PFSK-1 (cell line): ENCODE measurements at regions not wholly inside any gene's neighbourhood (a gene's known extent, or its start where the extent isn't known, plus 50 kb on each side); places are given as distances from the start of the nearest gene placed in this dataset.

Source experiments
- FOXP2 ChIP-seq: optimal IDR thresholded peaks from 2 replicates; pipeline ENCODE3; 2011; ENCODE audit warnings: borderline replicate concordance, control low read depth, inconsistent platforms; ENCODE audit not compliant: insufficient read depth; ENCODE audit errors: extremely low read length, extremely low read depth
- POLR2AphosphoS5 ChIP-seq: IDR thresholded peaks from 2 replicates; pipeline ENCODE4 v1.6.1; 2012; ENCODE audit warnings: low read depth, mild to moderate bottlenecking, control low read depth, low read length, moderate library complexity
- REST ChIP-seq, 2 experiments: IDR thresholded peaks; 2 replicates each; pipeline versions ENCODE4 v1.6.1 to v1.8.0; 2011 to 2012; ENCODE audit warnings: low read depth in 2 of 2, low read length in 2 of 2, control low read depth in 1 of 2, inconsistent platforms in 1 of 2, mild to moderate bottlenecking in 1 of 2, moderate library complexity in 1 of 2; ENCODE audit not compliant: insufficient read depth in 1 of 2
- SIN3A ChIP-seq: IDR thresholded peaks from 2 replicates; pipeline ENCODE4 v1.6.1; 2012; ENCODE audit warnings: mild to moderate bottlenecking, low read length, moderate library complexity, borderline replicate concordance; ENCODE audit not compliant: insufficient read depth
- TAF1 ChIP-seq: IDR thresholded peaks from 2 replicates; pipeline ENCODE4 v1.6.1; 2012; ENCODE audit warnings: low read length, control low read depth, borderline replicate concordance; ENCODE audit not compliant: insufficient read depth

DNA sequence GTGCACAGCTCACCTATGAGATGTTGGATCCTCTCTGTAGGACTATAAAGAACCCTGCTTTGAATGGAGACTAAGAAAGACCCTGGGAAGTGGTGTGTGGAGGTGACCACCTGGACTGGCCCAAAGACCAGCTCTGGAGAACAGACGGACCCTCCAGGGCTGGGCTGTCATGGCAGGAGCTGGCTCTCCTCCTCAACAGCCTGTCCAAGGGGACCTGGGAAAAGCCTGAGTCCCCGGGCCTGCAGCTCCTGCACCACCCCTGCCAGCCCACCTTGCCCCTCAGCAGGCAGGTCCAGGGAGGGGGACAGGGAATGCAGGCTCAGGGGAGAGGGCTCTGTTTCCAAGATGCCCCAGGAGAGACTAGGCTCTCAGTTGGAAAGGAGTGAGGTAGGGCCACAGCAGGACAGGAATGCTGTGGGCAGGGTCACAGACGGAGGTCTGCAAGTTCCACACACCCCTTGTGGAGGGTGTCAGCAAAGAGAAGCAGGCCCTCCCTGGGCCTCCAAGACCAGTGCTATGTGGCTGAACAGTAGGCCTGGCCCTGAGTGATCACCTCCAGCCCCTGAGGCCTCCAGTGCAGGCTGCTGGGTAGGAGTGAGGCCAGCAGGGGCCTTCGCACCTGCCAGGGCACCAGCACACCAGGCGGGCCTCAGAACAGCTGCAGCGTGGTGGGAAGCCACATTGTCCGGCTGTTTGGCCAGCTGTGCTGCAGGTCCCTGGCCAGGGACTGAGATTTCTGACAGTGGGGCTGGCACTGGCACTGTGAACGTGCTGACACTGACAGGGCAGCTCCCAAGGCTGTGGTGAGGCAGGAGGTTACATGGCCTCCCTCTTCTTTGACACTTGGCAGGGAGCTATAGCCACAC is 86.4 kb upstream of the OTOS start:
- TF ChIP-seq POLR2AphosphoS5 (no peak), FOXP2 (no peak), TAF1 (no peak), REST (IDR thresholded peaks at IDR 0.05; ENCODE audit: insufficient read depth in 1 of 2, low read depth in 2 of 2, low read length in 2 of 2) (no peak), SIN3A (no peak)

- TF ChIP-seq SIN3A (no peak), REST (IDR thresholded peaks at IDR 0.05; ENCODE audit: insufficient read depth in 1 of 2, low read depth in 2 of 2, low read length in 2 of 2) (no peak), TAF1 (no peak), POLR2AphosphoS5 (no peak), FOXP2 (no peak)
Observed at GRCh38 chr2:240227538-240228428, 87.3 kb upstream of the OTOS start.

GRCh38 chr2:240229005-240229404 is 88.5 kb upstream of the OTOS start:
- no peak for TF ChIP-seq SIN3A
- no peak for TF ChIP-seq POLR2AphosphoS5
- TF ChIP-seq FOXP2 = no peak
- no peak for TF ChIP-seq REST (IDR thresholded peaks at IDR 0.05; ENCODE audit: insufficient read depth in 1 of 2, low read depth in 2 of 2, low read length in 2 of 2)
- TF ChIP-seq TAF1 = no peak

GRCh38 chr2:240229603-240230235 is 89.3 kb upstream of the OTOS start:
- TF ChIP-seq REST (IDR thresholded peaks at IDR 0.05; ENCODE audit: insufficient read depth in 1 of 2, low read depth in 2 of 2, low read length in 2 of 2) (no peak), SIN3A (no peak), TAF1 (no peak), FOXP2 (no peak), POLR2AphosphoS5 (no peak)
